Stimulated activated CD8-positive, alpha-beta memory T cell treated with anti-CD3 and anti-CD28 coated beads, Interleukin-12 subunit alpha, Interleukin-12 subunit beta, amount 100 ng/mL, for 24 hours (primary cell): ENCODE measurements at regions not wholly inside any gene's neighbourhood (a gene's known extent, or its start where the extent isn't known, plus 50 kb on each side); places are given as distances from the start of the nearest gene placed in this dataset.

Experiments
- DNase-seq: peaks from one replicate; pipeline ENCODE4 v3.0.0-alpha.2; 2020; ENCODE audit errors: extremely low read depth

DNA sequence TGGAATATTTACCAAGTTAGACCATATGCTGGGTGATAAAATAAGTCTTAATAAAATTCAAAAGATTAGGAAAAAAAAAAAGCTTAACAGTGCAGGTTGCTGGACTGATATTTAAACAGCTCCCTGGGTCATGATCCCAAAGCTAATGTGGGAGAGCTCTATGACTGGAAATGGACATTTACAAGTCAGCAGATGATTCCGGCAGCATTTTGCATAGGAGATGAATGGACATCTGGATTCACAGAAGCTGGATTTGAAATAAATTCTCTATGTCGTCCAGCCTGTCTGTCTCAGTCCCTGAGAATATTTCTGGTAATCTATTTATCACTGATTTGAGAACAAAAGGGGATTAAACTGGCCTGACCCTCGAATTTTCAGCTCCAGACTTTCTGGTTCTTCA lies 52.3 kb upstream of the KLHL25 start:
- no peak for DNase-seq

DNA sequence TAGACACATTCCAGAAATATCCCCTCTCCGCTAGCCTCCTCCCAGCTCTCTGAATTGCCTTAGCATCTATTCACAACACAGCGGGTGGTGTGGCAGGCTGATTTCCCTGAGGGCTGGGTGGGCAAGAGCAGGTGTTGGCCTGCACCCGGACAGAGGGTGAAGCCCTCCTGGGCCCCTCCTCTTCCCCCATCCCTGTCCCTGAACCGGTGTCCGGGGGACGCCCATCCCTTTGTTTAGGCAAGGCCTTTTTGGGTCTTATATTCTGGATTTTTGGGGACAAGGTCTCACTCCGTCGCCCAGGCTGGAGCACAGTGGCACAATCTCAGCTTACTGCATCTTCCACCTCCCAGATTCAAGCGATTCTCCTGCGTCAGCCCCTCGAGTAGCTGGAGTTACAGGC lies 55.2 kb upstream of the KLHL25 start:
- DNase-seq, result no peak

GRCh38 chr15:85852969-85853368 lies 58.2 kb upstream of the KLHL25 start:
- DNase-seq, result no peak

- DNase-seq, result no peak
Observed at GRCh38 chr15:85854345-85855097, 59.8 kb upstream of the KLHL25 start.

GRCh38 chr15:85858586-85859375 lies 64.1 kb upstream of the KLHL25 start:
- peak; percentile 50 for DNase-seq

DNA sequence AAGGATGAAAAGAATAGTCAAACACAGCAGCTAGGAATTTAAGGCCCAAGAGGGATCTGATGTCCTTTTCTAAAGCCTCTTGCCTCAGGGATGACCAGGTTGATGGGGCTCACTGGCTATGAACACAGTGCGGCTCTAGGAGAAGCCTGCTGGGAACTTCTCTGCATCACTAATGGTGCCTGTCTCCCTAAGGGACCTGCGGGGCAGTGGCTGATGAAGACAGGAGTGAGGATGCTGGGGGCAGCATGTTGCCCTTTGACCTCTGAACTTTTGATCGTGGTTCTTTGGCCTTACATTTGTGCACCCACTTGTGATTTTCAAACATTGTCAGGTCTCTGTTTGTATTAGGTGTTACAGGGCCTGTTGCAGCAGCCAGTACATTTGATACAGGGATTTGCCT lies 64.9 kb upstream of the KLHL25 start:
- DNase-seq, result no peak

DNA sequence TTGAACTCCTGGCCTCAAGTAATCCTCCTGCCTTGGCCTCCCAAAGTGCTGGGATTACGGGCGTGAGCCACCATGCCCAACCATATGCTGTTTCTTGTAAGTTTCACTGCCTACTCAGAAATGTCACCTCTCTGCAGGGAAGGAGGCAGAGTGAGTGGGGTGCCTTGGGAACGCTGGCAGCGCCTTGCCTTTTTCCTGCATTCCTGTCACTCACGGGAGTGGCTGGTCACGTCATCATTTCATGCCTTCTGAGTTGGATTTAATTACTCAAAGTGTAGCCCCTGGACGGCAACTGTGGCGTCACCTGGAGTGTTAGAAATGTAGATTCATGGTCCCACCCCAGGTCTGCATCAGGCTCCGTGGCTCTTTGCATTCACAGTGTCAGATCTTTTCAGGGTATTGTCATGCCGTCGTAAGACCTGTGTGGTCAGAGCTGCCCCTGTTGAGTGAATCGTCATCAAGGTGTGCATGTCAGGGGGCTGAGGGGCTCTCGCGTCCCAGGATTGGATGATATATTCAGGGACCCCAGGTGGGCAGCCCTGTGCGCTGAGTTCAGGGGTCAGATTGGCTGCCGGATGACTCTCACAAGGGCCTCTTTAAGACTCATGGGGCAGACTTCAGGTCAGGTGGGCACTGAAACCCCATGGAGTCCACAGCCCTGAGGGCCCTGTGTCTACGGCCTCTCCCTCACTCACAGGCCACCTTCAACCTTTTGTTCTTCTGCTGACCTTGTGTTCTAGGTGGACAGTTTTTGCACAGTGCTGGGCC lies 65.9 kb upstream of the KLHL25 start:
- DNase-seq, result no peak

GRCh38 chr15:85865070-85865684 lies 70.5 kb upstream of the KLHL25 start:
- no peak for DNase-seq

DNA sequence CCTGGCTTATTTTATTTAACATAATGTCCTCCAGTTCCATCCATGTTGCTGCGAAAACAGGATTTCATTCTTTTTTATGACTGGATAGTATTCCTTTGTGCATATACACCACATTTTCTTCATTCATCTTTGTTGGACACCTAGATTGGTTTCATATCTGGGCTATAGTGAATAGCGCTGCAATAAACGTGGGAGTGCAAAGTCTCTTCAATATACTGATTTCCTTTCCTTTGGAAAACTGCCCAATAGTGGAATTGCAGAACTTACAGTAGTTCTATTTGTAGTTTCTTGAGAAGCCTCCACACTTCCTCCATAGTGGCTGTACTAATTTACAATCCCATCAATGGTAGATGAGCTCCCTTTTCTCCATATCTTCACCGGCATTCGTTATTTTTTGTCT lies 72.5 kb upstream of the KLHL25 start:
- no peak for DNase-seq

GRCh38 chr15:85869124-85869523 lies 74.4 kb upstream of the KLHL25 start:
- no peak for DNase-seq

DNA sequence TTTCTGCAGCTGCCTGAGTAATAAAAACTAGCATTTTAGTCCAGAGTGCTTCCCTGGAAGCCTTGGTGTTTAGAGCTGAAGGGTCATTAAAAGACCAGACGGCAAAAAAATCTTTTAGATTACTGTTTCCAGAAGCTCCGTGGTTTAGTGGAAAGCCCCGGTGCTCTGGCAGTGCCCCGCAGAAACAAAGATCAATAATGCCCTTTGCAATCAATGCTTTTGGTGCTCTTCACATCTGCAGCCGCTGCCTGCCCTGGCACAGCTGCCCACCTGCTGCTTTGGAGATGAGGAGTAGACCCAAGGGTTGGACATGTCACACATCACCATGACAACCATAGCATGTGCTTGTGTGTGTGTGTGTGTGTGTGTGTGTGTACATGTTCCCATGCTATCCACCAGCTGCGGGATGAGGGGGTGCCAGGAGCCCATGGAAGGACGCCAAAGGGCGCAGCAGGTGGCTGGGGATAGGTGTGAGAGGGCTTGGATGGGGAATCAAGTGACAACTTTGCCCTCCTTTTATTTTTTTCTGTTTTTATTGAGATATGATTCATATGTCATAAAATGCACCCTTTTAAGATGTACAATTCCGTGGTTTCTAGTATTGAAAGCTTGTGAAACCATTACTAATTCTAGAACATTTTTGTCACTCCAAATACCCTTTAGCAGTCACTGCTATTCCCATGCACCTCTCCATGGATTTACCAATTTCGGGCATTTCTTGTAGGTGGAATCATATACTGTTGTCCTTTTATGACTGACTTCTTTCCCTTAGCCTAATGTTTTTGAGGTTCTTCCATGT lies 75.7 kb upstream of the KLHL25 start:
- no peak for DNase-seq

- DNase-seq, result no peak
Observed at GRCh38 chr15:85871545-85871944, 76.8 kb upstream of the KLHL25 start.

- no peak for DNase-seq
Observed at GRCh38 chr15:85872125-85872524, 77.4 kb upstream of the KLHL25 start.

- DNase-seq, result no peak
Observed at GRCh38 chr15:85874236-85874635, 79.5 kb upstream of the KLHL25 start.

- no peak for DNase-seq
Observed at GRCh38 chr15:85875756-85876155, 81.0 kb upstream of the KLHL25 start.

GRCh38 chr15:85878828-85879225 lies 84.1 kb upstream of the KLHL25 start:
- no peak for DNase-seq

DNA sequence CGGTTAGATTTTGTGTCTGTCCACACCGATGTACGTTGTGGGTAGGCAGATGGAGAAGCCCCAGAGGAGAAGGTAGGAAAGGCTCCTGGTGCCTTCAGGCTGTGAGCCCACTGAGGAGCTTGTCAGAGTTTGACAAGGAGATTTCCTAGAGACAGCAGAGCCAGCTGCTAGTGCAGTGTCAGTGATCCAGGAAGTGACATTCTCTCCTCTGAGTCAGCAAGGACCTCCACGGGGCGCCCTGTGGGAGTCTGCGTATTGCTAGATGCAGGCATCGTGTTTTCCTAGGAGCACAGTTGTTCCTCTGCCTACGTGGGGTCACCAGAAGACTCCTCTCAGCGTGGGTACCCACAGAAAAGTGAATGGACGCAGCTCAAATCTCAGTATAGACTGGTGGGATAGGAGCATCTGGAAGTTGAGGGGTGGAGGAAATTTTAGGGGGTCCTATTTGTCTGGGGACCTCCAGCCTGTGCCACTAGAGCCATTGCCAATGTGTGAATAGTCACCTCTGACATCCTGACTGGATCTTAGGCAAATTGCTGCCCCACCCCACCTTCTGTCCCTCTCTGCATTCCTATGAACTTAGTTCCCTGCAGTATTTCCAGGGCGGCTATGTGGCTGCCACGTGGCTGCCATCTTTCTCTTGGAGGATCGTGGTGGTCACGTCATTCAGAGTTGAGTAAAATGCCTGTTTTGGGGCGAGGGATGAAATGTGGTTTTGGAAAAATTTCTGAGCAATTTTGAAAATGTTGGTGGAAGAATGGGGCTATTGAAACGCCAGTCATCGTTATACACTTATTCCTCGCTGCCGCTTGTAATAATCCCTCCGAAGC lies 84.8 kb upstream of the KLHL25 start:
- no peak for DNase-seq

DNA sequence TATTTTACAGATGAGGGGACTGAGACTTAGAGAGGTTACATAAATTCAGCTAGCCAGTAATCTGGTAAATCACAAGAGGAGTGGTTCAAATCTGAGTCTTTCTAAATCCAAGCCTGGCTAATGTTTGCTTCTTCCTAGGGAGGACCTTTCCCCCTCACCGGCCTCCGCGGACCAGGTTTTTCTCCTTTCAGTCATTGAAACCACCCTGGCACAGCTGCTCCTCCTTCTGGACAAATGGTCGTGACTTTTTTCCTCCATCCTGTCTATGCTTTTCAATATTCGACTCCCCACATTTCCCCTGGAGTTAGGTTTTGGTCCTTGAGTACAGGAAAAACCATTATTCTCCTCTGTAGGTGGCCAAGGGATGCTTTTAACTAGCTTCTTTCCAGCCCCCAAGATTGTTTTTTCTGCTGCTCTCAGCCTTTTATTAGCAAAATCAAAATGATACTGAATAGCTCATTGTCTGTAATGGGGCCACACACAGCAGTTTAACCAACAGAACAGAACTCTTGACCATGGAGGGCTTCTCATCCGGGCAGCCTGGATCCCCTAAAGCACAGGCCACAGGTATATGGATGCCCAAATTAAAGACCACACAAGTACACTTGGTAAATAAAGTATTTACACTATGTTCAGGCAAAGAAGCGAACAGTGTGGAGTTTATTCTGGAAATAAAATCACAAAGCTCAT lies 85.9 kb upstream of the KLHL25 start:
- DNase-seq, result no peak

- no peak for DNase-seq
Observed at GRCh38 chr15:85886309-85886811, 91.6 kb upstream of the KLHL25 start.
